ENCODE measurements at regions not wholly inside any gene's neighbourhood (a gene's known extent, or its start where the extent isn't known, plus 50 kb on each side); places are given as distances from the start of the nearest gene placed in this dataset.

- Histone ChIP-seq H3K79me2 (ENCODE audit: insufficient read depth, low read length) (no peaks in the 10 kb centered on the region), H3K36me3 (ENCODE audit: insufficient read depth, low read length) (no peaks in the 10 kb centered on the region), H3K4me3 (ENCODE audit: low read depth, low read length, poor library complexity, severe bottlenecking) (no peak overlapping the region), H3K9me3 (ENCODE audit: low read length) (peaks cover 4% of the 10 kb centered on the region; the same call in 1 of the 2 replicates), H3K27ac (ENCODE audit: low read depth, low read length, poor library complexity, severe bottlenecking) (no peak overlapping the region), H3K9me2 (ENCODE audit: low read depth, low read length) (no peaks in the 10 kb centered on the region), H4K20me1 (ENCODE audit: insufficient read depth, low read length) (no peaks in the 10 kb centered on the region), H3K27me3 (ENCODE audit: insufficient read depth, low read length) (no peaks in the 10 kb centered on the region), H3K4me1 (ENCODE audit: insufficient read depth, low read length, severe bottlenecking) (no peaks in the 10 kb centered on the region), H3F3A (ENCODE audit: insufficient read depth, low read length) (no peaks in the 10 kb centered on the region), H3K4me2 (ENCODE audit: low read length) (no peak overlapping the region), H2AFZ (ENCODE audit: low read length) (no peak overlapping the region), H3K9ac (ENCODE audit: low read length) (no peak overlapping the region)
- TF ChIP-seq EZH2 (IDR thresholded peaks at IDR 0.05; ENCODE audit: borderline replicate concordance, low read length) (no peak), CTCF (IDR thresholded peaks at IDR 0.05; ENCODE audit: low read length) (no peak)
These were observed 153.5 kb downstream of the HDGFL1 start for GRCh38 chr6:22722913-22723312.

DNA sequence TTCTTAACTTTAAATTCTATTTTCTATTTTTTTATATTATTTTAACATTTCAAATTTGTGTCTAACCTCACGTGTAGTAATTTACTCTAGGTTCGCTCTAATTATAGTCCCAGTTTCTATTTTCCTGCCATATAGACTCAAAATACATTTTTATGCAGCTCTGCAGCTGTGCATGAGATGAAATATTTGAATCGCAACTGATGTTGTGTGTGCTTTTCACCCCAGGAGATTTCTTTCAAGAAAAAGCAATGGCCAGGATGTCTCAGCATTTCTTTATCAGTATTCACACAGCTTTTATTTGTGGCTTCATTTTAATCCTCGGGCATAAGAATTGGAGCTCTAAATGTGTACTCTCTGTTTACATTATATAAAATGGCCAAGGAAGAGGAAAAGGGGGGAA is 157.6 kb downstream of the HDGFL1 start:
- H3K27me3 ChIP-seq (ENCODE audit: insufficient read depth, low read length), result no peaks in the 10 kb centered on the region
- H3K4me1 ChIP-seq (ENCODE audit: insufficient read depth, low read length, severe bottlenecking), result no peaks in the 10 kb centered on the region
- TF ChIP-seq CTCF (IDR thresholded peaks at IDR 0.05; ENCODE audit: low read length), result no peak
- no peak for TF ChIP-seq EZH2 (IDR thresholded peaks at IDR 0.05; ENCODE audit: borderline replicate concordance, low read length)

DNA sequence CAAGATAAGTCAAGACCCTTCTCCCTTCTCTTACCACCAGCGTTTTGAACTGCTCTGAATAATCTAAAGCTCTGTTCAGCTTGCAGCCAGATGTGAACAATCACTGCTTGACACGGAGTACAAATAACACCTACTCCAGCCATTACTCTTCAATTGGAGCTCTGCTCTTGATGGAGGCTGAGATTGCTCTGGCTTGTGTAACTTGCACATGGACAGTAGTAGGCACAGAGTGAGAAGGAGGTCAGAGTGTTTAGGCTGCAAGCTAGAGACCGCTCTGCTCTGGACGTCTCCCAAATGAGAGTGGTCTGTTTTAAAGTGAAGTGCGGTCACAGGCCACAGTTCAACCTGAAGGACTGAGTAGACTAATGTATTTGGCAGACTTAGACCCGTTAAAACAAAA is 158.3 kb downstream of the HDGFL1 start:
- Histone ChIP-seq H3K9me3 (ENCODE audit: low read length) (peaks cover 4% of the 10 kb centered on the region; the same call in 1 of the 2 replicates), H2AFZ (ENCODE audit: low read length) (no peak overlapping the region)

More for the DNA sequence above, 157.6 kb downstream of the HDGFL1 start:
- Histone ChIP-seq H3K36me3 (ENCODE audit: insufficient read depth, low read length) (no peaks in the 10 kb centered on the region), H3F3A (ENCODE audit: insufficient read depth, low read length) (no peaks in the 10 kb centered on the region), H3K9me2 (ENCODE audit: low read depth, low read length) (no peaks in the 10 kb centered on the region), H4K20me1 (ENCODE audit: insufficient read depth, low read length) (no peaks in the 10 kb centered on the region), H3K4me2 (ENCODE audit: low read length) (no peak overlapping the region), H2AFZ (ENCODE audit: low read length) (no peak overlapping the region), H3K9me3 (ENCODE audit: low read length) (peaks cover 4% of the 10 kb centered on the region; the same call in 1 of the 2 replicates), H3K9ac (ENCODE audit: low read length) (no peak overlapping the region), H3K79me2 (ENCODE audit: insufficient read depth, low read length) (no peaks in the 10 kb centered on the region), H3K27ac (ENCODE audit: low read depth, low read length, poor library complexity, severe bottlenecking) (no peak overlapping the region), H3K4me3 (ENCODE audit: low read depth, low read length, poor library complexity, severe bottlenecking) (no peak overlapping the region)

More for the DNA sequence above, 158.3 kb downstream of the HDGFL1 start:
- H3K79me2 ChIP-seq (ENCODE audit: insufficient read depth, low read length), result no peaks in the 10 kb centered on the region
- no peaks in the 10 kb centered on the region for H3K27me3 ChIP-seq (ENCODE audit: insufficient read depth, low read length)
- no peak overlapping the region for H3K4me3 ChIP-seq (ENCODE audit: low read depth, low read length, poor library complexity, severe bottlenecking)
- no peaks in the 10 kb centered on the region for H3K36me3 ChIP-seq (ENCODE audit: insufficient read depth, low read length)
- H4K20me1 ChIP-seq (ENCODE audit: insufficient read depth, low read length), result no peaks in the 10 kb centered on the region
- H3K27ac ChIP-seq (ENCODE audit: low read depth, low read length, poor library complexity, severe bottlenecking), result no peak overlapping the region
- TF ChIP-seq CTCF (IDR thresholded peaks at IDR 0.05; ENCODE audit: low read length) (no peak), EZH2 (IDR thresholded peaks at IDR 0.05; ENCODE audit: borderline replicate concordance, low read length) (no peak)
- no peak overlapping the region for H3K9ac ChIP-seq (ENCODE audit: low read length)
- no peaks in the 10 kb centered on the region for H3K9me2 ChIP-seq (ENCODE audit: low read depth, low read length)
- no peak overlapping the region for H3K4me2 ChIP-seq (ENCODE audit: low read length)
- no peaks in the 10 kb centered on the region for H3K4me1 ChIP-seq (ENCODE audit: insufficient read depth, low read length, severe bottlenecking)
- H3F3A ChIP-seq (ENCODE audit: insufficient read depth, low read length), result no peaks in the 10 kb centered on the region

All from OCI-LY1 (cell line).